HEK293T (cell line): ENCODE measurements at regions not wholly inside any gene's neighbourhood (a gene's known extent, or its start where the extent isn't known, plus 50 kb on each side); places are given as distances from the start of the nearest gene placed in this dataset.

Experiments
- ELF4 ChIP-seq: fragments of 450-650 bp; IDR thresholded peaks from 2 replicates; pipeline ENCODE4 v1.6.1; 2017; ENCODE audit warnings: antibody characterized with exemption
- TARDBP ChIP-seq: fragments of 450-650 bp; IDR thresholded peaks from 2 replicates; pipeline ENCODE4 v1.6.1; 2016

- TF ChIP-seq TARDBP (no peak), ELF4 (no peak)
Observed at GRCh38 chr10:129029051-129029450, 438.0 kb upstream of the MGMT start.
